GM21423 (cell line): ENCODE measurements at regions not wholly inside any gene's neighbourhood (a gene's known extent, or its start where the extent isn't known, plus 50 kb on each side); places are given as distances from the start of the nearest gene placed in this dataset.

Experiments
- ATAC-seq: cut with Tn5 transposase; IDR thresholded peaks from one replicate; pipeline ENCODE4 v1.9.1; 2021; ENCODE audit warnings: mild to moderate bottlenecking, moderate library complexity; ENCODE audit not compliant: unreplicated experiment

DNA sequence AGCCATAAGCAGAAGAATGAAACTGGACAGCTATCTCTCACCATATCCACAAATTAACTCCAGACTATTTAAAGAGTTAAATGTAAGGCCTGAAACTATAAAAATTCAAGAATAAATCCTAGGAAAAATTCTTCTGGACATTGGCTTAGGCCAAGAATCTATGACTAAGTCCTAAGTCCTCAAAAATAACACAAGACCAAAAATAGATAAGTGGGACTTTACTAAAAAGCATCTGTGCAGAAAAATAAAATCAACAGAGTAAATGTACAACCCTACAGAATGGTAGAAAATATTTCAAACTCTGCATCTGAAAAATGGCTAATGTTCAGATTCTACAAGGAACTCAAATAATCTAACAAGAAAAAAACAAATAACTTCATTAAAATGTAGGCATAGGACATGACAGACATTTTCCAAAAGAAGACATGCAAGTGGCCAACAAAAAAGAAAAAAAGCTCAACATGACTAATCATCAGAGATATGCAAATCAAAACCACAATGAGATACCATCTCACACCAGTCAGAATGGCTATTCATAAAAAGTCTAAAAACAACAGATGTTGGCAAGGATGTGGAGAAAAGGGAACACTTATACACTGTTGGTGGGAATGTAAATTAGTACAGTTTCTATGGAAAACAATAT, 61.0 kb upstream of the PPFIA2 start:
- no peak for ATAC-seq

- no peak for ATAC-seq
Observed at GRCh38 chr12:81815611-81816010, 56.5 kb upstream of the PPFIA2 start.

DNA sequence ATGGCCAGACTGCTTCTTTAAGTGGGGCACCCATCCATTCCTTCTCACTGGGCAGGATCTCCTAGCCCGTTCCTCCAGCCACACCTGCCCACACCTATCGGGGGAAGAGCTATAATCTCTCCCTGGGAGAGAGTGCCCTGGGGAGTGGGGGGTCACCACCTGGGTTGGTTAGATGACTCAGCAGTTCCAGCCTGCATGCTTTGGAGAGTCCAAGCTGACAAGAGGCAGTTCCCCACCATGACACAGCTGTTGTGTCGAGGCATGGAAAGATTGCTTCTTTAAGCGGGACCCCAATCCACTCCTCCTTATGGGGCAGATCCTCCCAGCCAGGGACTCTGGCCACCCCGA, 52.6 kb upstream of the PPFIA2 start:
- ATAC-seq = no peak

- no peak for ATAC-seq
Observed at GRCh38 chr12:81811061-81811777, 52.1 kb upstream of the PPFIA2 start.

- peak; percentile 87 for ATAC-seq
Observed at GRCh38 chr12:81809829-81810595, 50.9 kb upstream of the PPFIA2 start.

DNA sequence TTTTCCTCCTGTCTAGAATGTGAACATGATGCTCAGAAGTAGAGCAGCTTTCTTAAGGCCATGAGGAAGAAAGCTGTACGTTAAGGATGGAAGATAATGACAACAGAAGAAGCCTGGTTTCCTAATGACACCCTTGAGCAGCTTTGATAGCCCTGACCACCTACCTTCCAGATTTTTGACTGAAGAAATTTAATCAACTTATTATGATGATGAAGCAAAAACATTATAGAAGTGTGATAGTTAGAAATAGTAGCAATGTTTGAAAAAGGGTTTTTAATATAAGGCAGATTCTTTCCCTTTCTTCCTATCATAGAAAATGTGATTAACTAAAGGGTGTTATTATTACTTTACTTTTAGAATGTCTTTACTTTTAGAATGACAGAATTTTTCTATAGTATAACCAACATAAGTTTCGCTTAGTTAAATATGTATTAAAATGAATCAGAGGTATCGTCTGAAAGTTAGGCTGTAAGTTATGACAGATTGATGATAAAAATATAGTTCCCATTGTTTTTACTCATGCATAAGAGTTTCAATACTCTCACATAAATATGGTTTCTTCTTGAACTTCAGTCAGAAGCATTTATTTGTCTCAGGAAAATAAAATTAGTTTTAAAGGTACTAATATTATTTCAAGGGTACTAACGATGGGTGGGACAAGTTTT, 50.1 kb upstream of the PPFIA2 start:
- no peak for ATAC-seq
